Left cardiac atrium (tissue), 4 donors: ENCODE measurements at regions not wholly inside any gene's neighbourhood (a gene's known extent, or its start where the extent isn't known, plus 50 kb on each side); places are given as distances from the start of the nearest gene placed in this dataset.

ENCODE experiments used
- ATAC-seq, 2 donors: fragments of 200-7000 bp; cut with Tn5 transposase; one replicate each; pipeline ENCODE4 v1.9.1; 2020; ENCODE audit warnings: mild to moderate bottlenecking in 2 of 2, moderate library complexity in 2 of 2
- DNase-seq: peaks from one replicate; pipeline ENCODE4 v3.0.0-alpha.2; 2020
- intact Hi-C, 2 donors: fragments of 100-400 bp; cut with DNase I; formaldehyde crosslinking; loops; one replicate each; pipeline versions ENCODE4 v1.14.1 to v1.15.1; 2022 to 2023
- donor health status: DM: no; HTN: yes; CAD: no.
- donor health status: DM: no; HTN: yes; CAD: no; lungs with severe emphysema.
- donor health status: DM: yes; HTN: yes; CAD: no.
- donor health status: Dilated cardiomyopathy.

DNA sequence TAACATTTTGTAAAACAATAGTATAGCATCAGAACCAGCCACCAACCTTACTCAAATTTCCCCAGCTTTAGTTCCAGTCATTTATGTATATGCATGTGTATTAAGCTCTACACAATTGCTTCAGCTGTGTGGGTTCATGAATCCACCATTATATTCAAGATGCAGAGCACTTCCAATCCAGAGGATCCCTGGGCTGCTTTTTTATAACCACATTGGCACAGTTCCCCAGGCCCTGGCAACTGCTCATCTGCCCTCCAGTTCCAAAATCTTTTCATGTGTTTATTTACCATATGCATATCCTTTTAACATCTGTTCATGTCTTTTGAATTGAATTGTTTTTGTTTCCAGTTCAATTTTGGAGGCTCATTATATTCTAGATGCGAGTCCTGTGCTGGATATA, 482.9 kb upstream of the HS6ST1 start:
- ATAC-seq: no peak
- intact Hi-C loops: no loop called here

DNA sequence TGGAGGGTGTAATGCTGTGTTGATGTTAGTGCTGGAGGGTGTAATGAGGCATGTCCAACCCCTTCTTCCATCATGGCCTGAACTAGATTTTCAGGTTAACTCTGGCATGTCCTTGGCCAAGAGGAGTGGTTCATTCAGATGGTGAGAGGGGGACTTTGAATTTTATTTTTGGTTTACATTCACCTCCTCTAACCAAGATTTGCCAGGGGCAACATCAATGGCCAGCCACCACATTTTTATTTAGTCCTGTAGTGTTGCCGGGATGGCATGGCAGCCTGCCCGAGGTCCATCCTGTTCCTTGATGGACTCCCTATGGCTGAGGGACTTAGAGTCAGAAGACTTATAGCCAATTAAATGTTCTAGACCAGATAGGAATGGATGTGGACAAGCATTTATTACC, 484.6 kb upstream of the HS6ST1 start:
- ATAC-seq: no peak
- DNase-seq: no peak
- intact Hi-C loops: no loop called here

More for the DNA sequence above, 482.9 kb upstream of the HS6ST1 start:
- DNase-seq: no peak

GRCh38 chr2:128805237-128805636, 486.6 kb upstream of the HS6ST1 start:
- ATAC-seq (no peak), DNase-seq (no peak)
- intact Hi-C loops: no loop called here

GRCh38 chr2:128805918-128806317, 487.2 kb upstream of the HS6ST1 start:
- ATAC-seq (no peak), DNase-seq (no peak)
- intact Hi-C loops: no loop called here

GRCh38 chr2:128807317-128807716, 488.6 kb upstream of the HS6ST1 start:
- ATAC-seq (no peak), DNase-seq (no peak)
- intact Hi-C loops: no loop called here

GRCh38 chr2:128808462-128809258, 490.0 kb upstream of the HS6ST1 start:
- ATAC-seq (peak; percentile 59 to 96), DNase-seq (no peak)
- intact Hi-C loops: no loop called here

GRCh38 chr2:128809259-128809636, 490.6 kb upstream of the HS6ST1 start:
- DNase-seq (no peak), ATAC-seq (peak; percentile 15 to 90)
- intact Hi-C loops: no loop called here

DNA sequence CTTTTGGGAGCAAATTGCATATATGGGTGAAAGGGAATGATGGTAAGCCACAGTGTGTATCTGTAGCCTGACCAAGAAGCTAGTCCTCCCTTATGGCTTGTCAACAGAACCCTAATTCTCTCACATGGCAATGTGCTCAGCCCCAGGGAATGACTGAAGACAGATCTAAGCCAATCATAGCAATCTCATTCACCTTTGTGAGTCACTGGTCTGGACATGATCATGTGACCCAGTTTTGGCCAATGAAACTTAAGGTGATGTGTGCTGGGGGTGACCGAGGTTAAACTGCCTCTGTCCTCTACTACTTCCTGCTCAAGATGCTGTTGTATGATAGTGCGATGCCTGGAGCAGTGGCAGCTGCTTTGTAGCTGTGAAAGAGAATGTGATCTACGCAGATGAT, 491.2 kb upstream of the HS6ST1 start:
- ATAC-seq (no peak), DNase-seq (no peak)
- intact Hi-C loops: no loop called here

GRCh38 chr2:128812183-128812940, 493.7 kb upstream of the HS6ST1 start:
- no peak for DNase-seq
- intact Hi-C loops: no loop called here
- no peak for ATAC-seq

GRCh38 chr2:128813352-128814034, 494.8 kb upstream of the HS6ST1 start:
- ATAC-seq (no peak), DNase-seq (no peak)
- intact Hi-C loops: no loop called here

GRCh38 chr2:128815248-128815647, 496.6 kb upstream of the HS6ST1 start:
- ATAC-seq: no peak
- intact Hi-C loops: no loop called here

GRCh38 chr2:128817171-128817570, 498.5 kb upstream of the HS6ST1 start:
- ATAC-seq: no peak
- DNase-seq: no peak
- intact Hi-C loops: no loop called here

More at GRCh38 chr2:128815248-128815647, 496.6 kb upstream of the HS6ST1 start:
- no peak for DNase-seq

- intact Hi-C loops: no loop called here
- DNase-seq: no peak
- no peak for ATAC-seq
These were observed 499.1 kb upstream of the HS6ST1 start for GRCh38 chr2:128817813-128818212.

- DNase-seq: no peak
- no peak for ATAC-seq
- intact Hi-C loops: no loop called here
These were observed 499.6 kb upstream of the HS6ST1 start for GRCh38 chr2:128818248-128818647.

- DNase-seq: no peak
- intact Hi-C loops: no loop called here
- no peak for ATAC-seq
These were observed 500.2 kb upstream of the HS6ST1 start for GRCh38 chr2:128818704-128819491.

GRCh38 chr2:128820452-128820851, 501.8 kb upstream of the HS6ST1 start:
- ATAC-seq (no peak), DNase-seq (no peak)
- intact Hi-C loops: no loop called here

- DNase-seq (no peak), ATAC-seq (no peak)
- intact Hi-C loops: no loop called here
These were observed 502.3 kb upstream of the HS6ST1 start for GRCh38 chr2:128821010-128821409.

DNA sequence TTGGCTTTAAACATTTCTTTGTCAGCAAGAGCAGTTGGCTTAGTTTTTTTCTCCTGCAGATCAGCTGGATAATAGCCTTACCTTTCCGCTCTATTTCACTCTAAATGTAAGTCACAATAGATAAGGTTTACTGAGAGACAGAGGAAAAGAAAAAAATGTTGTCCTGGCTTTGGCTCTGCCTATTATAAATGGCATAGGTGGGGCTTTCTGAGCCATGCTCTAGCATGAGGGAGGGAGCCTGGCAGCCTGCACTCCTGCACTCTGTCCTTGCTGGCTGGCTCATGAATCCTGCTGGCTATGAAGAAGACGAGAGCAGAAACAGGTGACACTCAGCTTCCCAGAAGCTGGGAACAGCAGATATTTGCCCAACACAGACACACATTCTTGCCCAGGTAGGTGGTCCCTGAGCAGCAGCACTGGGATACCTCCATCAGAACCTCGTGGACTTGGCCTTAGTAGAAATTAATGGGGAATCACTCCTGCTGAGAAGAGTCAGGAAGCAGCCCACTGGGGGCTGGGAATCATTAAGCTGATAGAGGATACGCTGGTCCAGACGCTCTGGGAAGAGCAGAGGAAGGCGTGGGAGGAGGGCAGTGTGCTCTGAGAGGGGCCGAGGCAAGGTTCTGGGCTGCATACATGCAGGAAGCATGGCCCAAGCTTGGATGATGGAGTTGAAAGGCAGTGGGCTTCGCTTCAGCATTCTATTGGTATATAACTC, 514.4 kb upstream of the HS6ST1 start:
- DNase-seq (no peak), ATAC-seq (no peak)
- intact Hi-C loops: no loop called here

- intact Hi-C loops: no loop called here
- DNase-seq (no peak), ATAC-seq (no peak)
These were observed 515.0 kb upstream of the HS6ST1 start for GRCh38 chr2:128833664-128834027.
